HCT116 (cell line): ENCODE measurements at regions not wholly inside any gene's neighbourhood (a gene's known extent, or its start where the extent isn't known, plus 50 kb on each side); places are given as distances from the start of the nearest gene placed in this dataset.

Source experiments
- ATAC-seq: fragments of 200-7000 bp; cut with Tn5 transposase; 2 replicates; pipeline ENCODE4 v1.9.1; 2020; ENCODE audit warnings: mild to moderate bottlenecking, moderate library complexity
- BruUV-seq: library from RNA; stranded (reverse); fragments of 400-500 nt; replicated peaks from 2 replicates; lab custom pipeline; 2021; lab: Mats Ljungman, UMichigan
- CTCF ChIA-PET: fragments of 300-600 bp; sonication (Branson Sonifier 250); formaldehyde crosslinking; loops from one replicate; lab custom pipeline; 2021; ENCODE audit warnings: antibody characterized with exemption; lab: Charles Lee
- POLR2A ChIA-PET: fragments of 300-600, 350-600 bp; sonication (Branson Sonifier 250); formaldehyde crosslinking; loops from one replicate; lab custom pipeline; 2021; ENCODE audit warnings: antibody characterized with exemption; lab: Charles Lee
- RAD21 ChIA-PET, 2 experiments: fragments of 300-600 bp; sonication (Branson Sonifier 250); formaldehyde crosslinking; loops; one replicate each; lab custom pipeline; 2023; ENCODE audit warnings: low total read pairs in 2 of 2; ENCODE audit not compliant: uncharacterized antibody in 2 of 2, unreplicated experiment in 2 of 2, low non-redundant PET in 1 of 2; lab: Charles Lee
- DNase-seq: peaks from one replicate; pipeline ENCODE4 v3.0.0-alpha.2; 2010; ENCODE audit warnings: low read depth, low spot score
- H2AFZ ChIP-seq: fragments of 200-600 bp; shearing (Covaris generic), sonication (generic); 2 replicates; pipeline ENCODE4 v1.6.1; 2017; ENCODE audit warnings: low read depth, mixed run types, mixed read lengths, antibody characterized with exemption, low read length; ENCODE audit not compliant: poor library complexity, severe bottlenecking
- H3K27ac ChIP-seq: 2 replicates; pipeline ENCODE4 v1.5.1; 2012; ENCODE audit warnings: low read depth, low read length
- H3K27me3 ChIP-seq: fragments of 200-600 bp; sonication (generic); 2 replicates; pipeline ENCODE4 v1.6.1; 2016; ENCODE audit warnings: mixed run types, low read length, mixed read lengths; ENCODE audit not compliant: insufficient read depth
- H3K36me3 ChIP-seq, 2 experiments: fragments of 200-500 bp in 1 of 2; fragments of 200-600 bp in 1 of 2; sonication (Bioruptor generic) in 1 of 2; sonication (generic) in 1 of 2; 2 replicates each; pipeline versions ENCODE4 v1.5.1 to v1.6.1; 2014 to 2016; ENCODE audit warnings: low read length in 2 of 2, inconsistent platforms in 1 of 2, mixed read lengths in 1 of 2, mixed run types in 1 of 2; ENCODE audit not compliant: insufficient read depth in 2 of 2, control insufficient read depth in 1 of 2
- H3K4me1 ChIP-seq, 2 experiments: fragments of 200-600 bp in 1 of 2; sonication (generic) in 1 of 2; 2 replicates each; pipeline versions ENCODE4 v1.5.1 to v1.6.1; 2012 to 2017; ENCODE audit warnings: low read length in 2 of 2, inconsistent platforms in 1 of 2, mild to moderate bottlenecking in 1 of 2, mixed read lengths in 1 of 2, mixed run types in 1 of 2, moderate library complexity in 1 of 2; ENCODE audit not compliant: insufficient read depth in 2 of 2, control insufficient read depth in 1 of 2
- H3K4me2 ChIP-seq: fragments of 200-600 bp; sonication (generic); 2 replicates; pipeline ENCODE4 v1.6.1; 2017; ENCODE audit warnings: mixed run types, low read length, mixed read lengths
- H3K4me3 ChIP-seq, 2 experiments: fragments of 200-600 bp in 1 of 2; sonication (generic) in 1 of 2; replicated peaks in 1 of 2; 2 replicates each; pipeline ENCODE4 v1.5.1; 2011 to 2016; ENCODE audit warnings: low read length in 2 of 2, control low read depth in 1 of 2, low read depth in 1 of 2, mild to moderate bottlenecking in 1 of 2, mixed read lengths in 1 of 2, mixed run types in 1 of 2
- H3K79me2 ChIP-seq: fragments of 200-600 bp; sonication (generic); 2 replicates; pipeline ENCODE4 v1.6.1; 2017; ENCODE audit warnings: mild to moderate bottlenecking, mixed run types, low read length, moderate library complexity, mixed read lengths; ENCODE audit not compliant: insufficient read depth
- H3K9ac ChIP-seq: fragments of 200-600 bp; sonication (generic); 2 replicates; pipeline ENCODE4 v1.6.1; 2016; ENCODE audit warnings: low read length, mixed read lengths
- H3K9me2 ChIP-seq: fragments of 200-600 bp; sonication (generic), shearing (Covaris generic); 2 replicates; pipeline ENCODE4 v1.6.1; 2017; ENCODE audit warnings: mixed run types, mild to moderate bottlenecking, moderate library complexity; ENCODE audit not compliant: insufficient read depth
- H3K9me3 ChIP-seq, 2 experiments: fragments of 200-500 bp in 1 of 2; fragments of 200-600 bp in 1 of 2; sonication (Bioruptor generic) in 1 of 2; sonication (generic) in 1 of 2; 2 replicates each; pipeline ENCODE4 v1.6.1; 2014 to 2017; ENCODE audit warnings: low read length in 2 of 2, mixed read lengths in 2 of 2, inconsistent platforms in 1 of 2, low read depth in 1 of 2, mild to moderate bottlenecking in 1 of 2, mixed run types in 1 of 2, moderate library complexity in 1 of 2; ENCODE audit not compliant: control insufficient read depth in 1 of 2, insufficient read depth in 1 of 2
- H4K20me1 ChIP-seq: fragments of 200-600 bp; sonication (generic), shearing (Covaris generic); 2 replicates; pipeline ENCODE4 v1.6.1; 2017; ENCODE audit warnings: mixed run types, mild to moderate bottlenecking, moderate library complexity; ENCODE audit not compliant: insufficient read depth
- CBX3 ChIP-seq: IDR thresholded peaks from 2 replicates; pipeline ENCODE4 v1.6.1; 2012; ENCODE audit warnings: low read depth
- EGR1 ChIP-seq: IDR thresholded peaks from 2 replicates; pipeline ENCODE4 v1.6.1; 2012; ENCODE audit warnings: low read depth
- ELF1 ChIP-seq: IDR thresholded peaks from 2 replicates; pipeline ENCODE4 v1.6.1; 2012; ENCODE audit warnings: low read depth, borderline replicate concordance
- EZH2 ChIP-seq: fragments of 200-600 bp; sonication (generic); IDR thresholded peaks from 2 replicates; pipeline ENCODE4 v1.6.1; 2017; ENCODE audit warnings: antibody characterized with exemption, mixed run types
- FOSL1 ChIP-seq: IDR thresholded peaks from 2 replicates; pipeline ENCODE4 v1.6.1; 2012; ENCODE audit warnings: low read depth
- POLR2AphosphoS5 ChIP-seq: IDR thresholded peaks from 2 replicates; pipeline ENCODE4 v1.6.1; 2011; ENCODE audit warnings: mild to moderate bottlenecking, low read depth, low read length, moderate library complexity
- RAD21 ChIP-seq: IDR thresholded peaks from 2 replicates; pipeline ENCODE4 v1.6.1; 2012; ENCODE audit warnings: low read depth, mild to moderate bottlenecking
- SIN3A ChIP-seq: IDR thresholded peaks from 2 replicates; pipeline ENCODE4 v1.6.1; 2012; ENCODE audit warnings: low read depth
- SP1 ChIP-seq: IDR thresholded peaks from 2 replicates; pipeline ENCODE4 v1.6.1; 2012; ENCODE audit warnings: low read depth
- SRF ChIP-seq: IDR thresholded peaks from 2 replicates; pipeline ENCODE4 v1.6.1; 2012; ENCODE audit warnings: low read depth
- TCF7L2 ChIP-seq: IDR thresholded peaks from 2 replicates; pipeline ENCODE4 v1.7.0; 2011; ENCODE audit warnings: borderline replicate concordance, inconsistent platforms; ENCODE audit not compliant: insufficient read depth, insufficient read length; ENCODE audit errors: extremely low read depth
- YY1 ChIP-seq: IDR thresholded peaks from 2 replicates; pipeline ENCODE4 v1.6.1; 2011; ENCODE audit warnings: low read length, low read depth, moderate library complexity, mild to moderate bottlenecking; ENCODE audit not compliant: insufficient replicate concordance; ENCODE audit errors: extremely low read depth
- intact Hi-C: fragments of 100-400 bp; cut with micrococcal nuclease; formaldehyde crosslinking; loops from 2 replicates; pipeline ENCODE4 v1.10.0; 2022
- TF ChIP-seq, protein P1 (sequence below): IDR thresholded peaks from 2 replicates; pipeline ENCODE4 v1.6.1; 2012; ENCODE audit warnings: low read depth
- TF ChIP-seq, protein P2 (sequence below): IDR thresholded peaks from 2 replicates; pipeline ENCODE4 v1.6.1; 2012

DNA sequence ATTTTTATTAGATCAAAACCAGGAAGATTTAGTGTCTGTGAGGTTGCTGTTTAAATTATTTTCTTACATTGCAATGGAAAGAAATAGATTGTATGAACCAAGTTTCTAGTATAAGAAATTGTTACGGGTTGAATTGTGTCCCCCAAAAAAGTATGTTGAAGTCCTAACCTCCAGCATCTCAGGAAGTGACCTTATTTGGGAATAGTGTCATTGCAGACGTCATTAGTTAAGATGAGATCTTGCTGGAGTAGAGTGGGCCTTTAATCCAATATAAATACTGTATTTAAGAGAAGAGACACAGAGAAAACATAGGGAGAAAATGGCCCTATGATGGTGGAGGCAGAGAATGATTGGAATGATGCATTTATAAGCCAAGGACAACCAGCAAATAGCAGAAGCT is 188.7 kb upstream of the SAMSN1 start:
- intact Hi-C loops = no loop called here
- H3K27ac ChIP-seq = no peak overlapping the region
- RAD21 ChIA-PET = no interaction called here
- TF ChIP-seq FOSL1 (no peak), SIN3A (no peak), EGR1 (no peak), SP1 (no peak), TCF7L2 (no peak), SRF (no peak), YY1 (no peak), EZH2 (no peak), RAD21 (no peak), POLR2AphosphoS5 (no peak), ELF1 (no peak), CBX3 (no peak)
- TF ChIP-seq, protein P1, sequence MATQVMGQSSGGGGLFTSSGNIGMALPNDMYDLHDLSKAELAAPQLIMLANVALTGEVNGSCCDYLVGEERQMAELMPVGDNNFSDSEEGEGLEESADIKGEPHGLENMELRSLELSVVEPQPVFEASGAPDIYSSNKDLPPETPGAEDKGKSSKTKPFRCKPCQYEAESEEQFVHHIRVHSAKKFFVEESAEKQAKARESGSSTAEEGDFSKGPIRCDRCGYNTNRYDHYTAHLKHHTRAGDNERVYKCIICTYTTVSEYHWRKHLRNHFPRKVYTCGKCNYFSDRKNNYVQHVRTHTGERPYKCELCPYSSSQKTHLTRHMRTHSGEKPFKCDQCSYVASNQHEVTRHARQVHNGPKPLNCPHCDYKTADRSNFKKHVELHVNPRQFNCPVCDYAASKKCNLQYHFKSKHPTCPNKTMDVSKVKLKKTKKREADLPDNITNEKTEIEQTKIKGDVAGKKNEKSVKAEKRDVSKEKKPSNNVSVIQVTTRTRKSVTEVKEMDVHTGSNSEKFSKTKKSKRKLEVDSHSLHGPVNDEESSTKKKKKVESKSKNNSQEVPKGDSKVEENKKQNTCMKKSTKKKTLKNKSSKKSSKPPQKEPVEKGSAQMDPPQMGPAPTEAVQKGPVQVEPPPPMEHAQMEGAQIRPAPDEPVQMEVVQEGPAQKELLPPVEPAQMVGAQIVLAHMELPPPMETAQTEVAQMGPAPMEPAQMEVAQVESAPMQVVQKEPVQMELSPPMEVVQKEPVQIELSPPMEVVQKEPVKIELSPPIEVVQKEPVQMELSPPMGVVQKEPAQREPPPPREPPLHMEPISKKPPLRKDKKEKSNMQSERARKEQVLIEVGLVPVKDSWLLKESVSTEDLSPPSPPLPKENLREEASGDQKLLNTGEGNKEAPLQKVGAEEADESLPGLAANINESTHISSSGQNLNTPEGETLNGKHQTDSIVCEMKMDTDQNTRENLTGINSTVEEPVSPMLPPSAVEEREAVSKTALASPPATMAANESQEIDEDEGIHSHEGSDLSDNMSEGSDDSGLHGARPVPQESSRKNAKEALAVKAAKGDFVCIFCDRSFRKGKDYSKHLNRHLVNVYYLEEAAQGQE = no peak
- TF ChIP-seq, protein P2, sequence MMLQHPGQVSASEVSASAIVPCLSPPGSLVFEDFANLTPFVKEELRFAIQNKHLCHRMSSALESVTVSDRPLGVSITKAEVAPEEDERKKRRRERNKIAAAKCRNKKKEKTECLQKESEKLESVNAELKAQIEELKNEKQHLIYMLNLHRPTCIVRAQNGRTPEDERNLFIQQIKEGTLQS = no peak
- POLR2A ChIA-PET = no interaction called here
- no TSS peak for BruUV-seq
- H3K9me2 ChIP-seq = no peaks in the 10 kb centered on the region
- 0 out of 4 replicates have a peak, but pooled peaks cover 0 to 3% of the 10 kb centered on the region in 2 experiments for H3K9me3 ChIP-seq
- DNase-seq (no peak), ATAC-seq (no peak)
- H3K36me3 ChIP-seq = no peaks in the 10 kb centered on the region
- H3K4me2 ChIP-seq = no peak overlapping the region
- H3K4me1 ChIP-seq = no peaks in the 10 kb centered on the region
- no peak overlapping the region for H3K9ac ChIP-seq
- no peak overlapping the region for H3K4me3 ChIP-seq
- no peak overlapping the region for H2AFZ ChIP-seq
- H4K20me1 ChIP-seq = no peaks in the 10 kb centered on the region
- H3K27me3 ChIP-seq = no peaks in the 10 kb centered on the region
- no peaks in the 10 kb centered on the region for H3K79me2 ChIP-seq
- CTCF ChIA-PET = no interaction called here
